DMS79 treated with DMSO at 0.1 percent for 48 hours (cell line): ENCODE measurements at regions not wholly inside any gene's neighbourhood (a gene's known extent, or its start where the extent isn't known, plus 50 kb on each side); places are given as distances from the start of the nearest gene placed in this dataset.

ENCODE experiments used
- DNase-seq: peaks from one replicate; lab custom pipeline; 2025; lab: John Stamatoyannopoulos, UW

DNA sequence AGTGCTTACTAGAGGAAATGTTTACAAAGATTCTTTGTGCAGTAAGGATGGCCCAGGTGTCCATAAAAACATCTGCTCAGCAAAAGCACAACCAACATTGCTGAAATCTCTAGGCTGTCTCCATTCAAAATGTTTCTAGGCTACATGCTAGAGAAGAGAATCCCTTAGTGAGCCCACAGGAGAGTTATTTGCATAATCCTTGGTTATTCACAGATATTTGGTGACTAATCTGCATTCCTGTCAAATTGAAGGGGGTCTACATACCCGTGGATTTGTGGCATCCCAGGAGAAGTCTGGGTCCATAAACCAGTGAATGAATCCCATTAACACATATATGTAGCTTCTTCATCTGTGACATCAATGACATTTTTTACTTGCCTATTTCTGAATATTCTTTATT lies 261.3 kb upstream of the ESRRG start:
- no peak for DNase-seq

DNA sequence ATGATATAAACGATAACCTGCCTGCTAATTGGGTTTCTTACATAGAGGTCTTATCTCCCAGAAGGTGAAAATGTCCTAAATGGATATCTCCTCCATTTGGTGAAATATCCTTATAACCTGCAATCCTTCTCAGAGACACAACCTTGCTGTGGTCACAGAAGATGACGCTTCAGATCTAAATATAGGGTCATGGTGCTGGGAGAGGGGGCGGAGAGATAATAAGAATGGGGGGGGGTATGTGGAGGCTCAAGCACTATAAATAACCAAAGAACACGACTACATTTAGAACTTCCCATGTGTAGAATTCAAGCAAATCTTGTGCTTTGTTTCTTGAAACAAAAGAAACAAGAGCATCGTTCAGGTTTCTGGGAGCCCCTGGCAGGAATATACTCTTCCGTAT lies 260.6 kb upstream of the ESRRG start:
- no peak for DNase-seq

DNA sequence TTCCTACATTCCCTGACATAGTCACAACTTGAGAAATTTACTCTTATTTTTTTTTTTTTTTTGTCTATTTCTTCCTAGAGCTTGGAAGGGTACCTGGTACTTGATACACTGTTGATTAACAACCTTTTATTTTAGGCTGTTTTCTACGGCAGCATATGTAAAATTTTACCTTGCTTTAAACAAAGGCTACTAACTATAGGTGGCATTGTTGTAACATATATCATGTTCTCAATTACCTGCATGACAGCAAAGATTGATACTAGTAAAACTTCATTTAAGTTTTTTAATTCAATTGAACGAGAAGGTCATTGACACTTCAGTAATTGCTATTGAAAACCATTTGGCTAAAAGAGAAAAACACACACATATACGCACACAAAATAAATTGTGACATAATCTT lies 238.3 kb upstream of the ESRRG start:
- DNase-seq = no peak

DNA sequence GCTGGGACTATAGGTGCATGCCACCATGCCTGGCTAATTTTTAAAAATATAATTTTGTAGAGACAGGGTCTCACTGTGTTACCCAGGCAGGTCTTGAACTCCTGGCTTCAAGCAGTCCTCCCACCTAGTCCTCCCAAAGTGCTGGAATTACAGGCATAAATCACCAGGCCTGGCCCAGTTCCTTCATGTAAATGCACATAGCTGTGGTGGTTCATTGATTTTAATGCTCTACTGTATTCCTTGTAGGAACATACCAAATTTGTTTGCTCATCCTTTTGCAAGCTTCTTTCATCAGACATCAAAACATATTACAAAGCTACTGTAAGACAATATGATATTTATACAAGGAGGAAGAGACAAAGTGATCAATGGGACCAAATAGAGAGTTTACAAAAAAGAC lies 237.5 kb upstream of the ESRRG start:
- DNase-seq = no peak

DNA sequence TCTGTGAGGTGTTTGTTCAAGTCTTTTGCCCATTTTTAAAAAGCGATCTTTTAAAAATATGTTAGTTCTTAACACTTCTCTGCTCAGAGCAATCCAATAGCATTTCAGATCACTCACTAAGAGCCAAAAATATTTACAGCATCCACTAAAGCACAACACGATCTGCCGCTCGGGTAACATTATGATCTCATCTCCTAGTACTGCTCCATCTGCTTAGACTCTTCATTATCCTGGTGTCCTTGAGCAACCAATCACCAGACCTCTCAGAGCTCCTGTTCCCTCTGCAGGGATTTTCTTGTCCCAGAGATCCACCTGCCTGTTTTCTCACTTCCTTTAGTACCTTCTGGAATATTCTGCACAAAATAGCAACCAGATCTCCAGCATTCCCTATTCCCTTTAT lies 235.3 kb upstream of the ESRRG start:
- no peak for DNase-seq

DNA sequence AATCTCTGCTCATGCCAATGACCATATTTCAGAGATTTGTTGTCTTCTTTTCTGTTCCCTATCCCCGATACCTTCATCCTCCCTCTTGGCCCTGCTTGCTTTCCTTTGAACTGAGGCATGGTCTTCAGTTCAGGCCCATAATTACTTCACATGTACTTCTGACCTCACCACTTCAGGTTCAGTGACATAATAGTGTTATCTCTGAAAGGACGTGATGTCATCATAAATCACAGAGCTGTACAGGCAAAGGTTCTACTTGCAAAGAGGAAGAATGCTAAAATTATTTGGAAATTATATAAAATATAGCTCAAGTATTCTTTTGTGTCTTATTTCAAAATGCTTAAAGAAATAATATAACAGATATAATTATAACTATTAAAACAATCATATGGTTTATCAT lies 230.3 kb upstream of the ESRRG start:
- DNase-seq = no peak

DNA sequence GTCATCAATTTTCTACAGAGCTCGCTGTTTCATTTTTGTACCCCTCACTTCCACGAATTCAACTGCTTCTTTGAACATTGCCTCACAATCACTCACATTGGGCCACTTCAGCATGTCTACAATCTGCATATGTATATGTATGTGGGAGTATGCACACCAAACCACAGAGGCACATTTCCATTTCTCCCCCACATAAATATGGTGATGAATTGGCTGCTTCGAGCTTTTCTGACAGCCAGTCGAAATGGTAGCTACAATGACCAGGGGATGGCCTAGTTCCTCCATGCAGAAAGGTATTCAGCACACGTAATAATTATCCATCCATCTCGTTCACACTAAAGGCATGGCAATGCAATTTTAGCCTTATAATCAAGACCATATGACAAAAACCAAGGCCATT lies 229.6 kb upstream of the ESRRG start:
- no peak for DNase-seq

DNA sequence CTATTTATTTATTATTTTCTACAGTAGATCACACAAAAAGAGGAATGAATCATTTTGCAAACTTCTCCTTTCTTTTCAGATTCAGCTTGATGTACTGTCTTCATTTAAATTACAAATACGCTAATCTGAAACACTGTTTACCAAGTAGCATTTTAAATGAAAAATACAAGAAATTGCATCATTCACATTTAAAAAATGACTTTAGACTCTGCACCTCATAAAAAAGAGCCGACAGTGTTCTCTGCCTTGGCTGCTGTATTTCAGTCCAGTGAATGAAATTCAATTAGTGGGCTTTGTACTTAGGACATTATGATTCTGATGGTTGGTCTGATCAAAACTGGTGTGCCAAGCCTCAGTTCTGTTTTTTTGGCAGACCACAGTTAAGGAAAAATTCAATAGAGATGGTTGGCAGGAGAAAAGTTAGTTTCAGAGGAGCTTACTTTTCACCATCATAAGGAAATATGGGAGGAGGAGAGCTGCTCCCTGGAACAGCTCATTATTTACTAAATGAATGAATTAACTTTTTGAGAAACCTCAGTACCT lies 222.4 kb upstream of the ESRRG start:
- DNase-seq = no peak

DNA sequence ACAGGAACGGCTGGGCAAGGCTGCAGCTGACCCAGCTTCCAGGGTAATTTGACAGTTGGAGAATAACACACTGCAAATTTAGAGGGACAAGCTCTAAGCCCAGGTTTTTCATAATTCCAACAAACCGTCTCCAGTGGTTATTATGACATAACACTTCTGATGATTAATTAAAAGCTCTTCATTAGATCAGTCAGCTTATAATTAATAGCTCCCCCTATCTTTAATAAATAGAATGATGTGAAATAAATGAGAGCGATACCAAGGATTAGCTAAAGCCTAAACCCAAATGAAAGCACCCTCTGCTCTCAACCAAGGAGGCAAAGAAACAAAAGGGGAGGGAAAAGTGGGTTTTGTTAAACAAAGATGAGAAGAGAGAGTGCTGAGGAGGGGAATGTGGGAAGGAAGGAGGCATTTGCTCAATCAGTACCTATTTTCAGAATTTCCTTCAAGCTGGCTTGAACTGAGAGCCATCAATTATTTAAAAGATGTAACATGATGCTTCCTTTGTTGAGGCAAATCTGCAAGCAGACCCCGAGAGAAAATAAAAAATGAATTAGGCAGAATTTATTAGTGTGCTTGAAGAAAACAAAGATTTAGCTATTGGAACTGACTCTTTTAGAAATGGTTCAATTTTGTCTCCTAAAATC lies 221.8 kb upstream of the ESRRG start:
- DNase-seq = no peak

DNA sequence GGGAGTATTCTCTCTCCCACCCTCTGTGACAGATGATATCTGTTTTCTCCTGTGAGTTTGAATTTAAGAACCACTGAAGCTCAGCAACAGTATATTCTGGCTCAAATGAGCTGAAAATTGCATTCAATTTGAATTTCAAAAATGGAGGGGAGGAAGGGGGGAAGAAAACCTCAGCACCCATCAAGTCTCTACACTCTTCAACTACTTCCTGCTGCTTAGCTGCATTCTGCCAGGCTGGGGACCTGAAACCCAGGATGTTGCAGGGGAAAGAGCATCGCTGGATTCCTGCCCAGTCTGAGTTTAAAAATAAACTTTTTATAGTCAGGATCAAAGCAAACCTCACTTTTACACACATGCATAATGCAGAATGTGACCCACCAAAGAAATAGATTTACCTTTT lies 214.3 kb upstream of the ESRRG start:
- no peak for DNase-seq

DNA sequence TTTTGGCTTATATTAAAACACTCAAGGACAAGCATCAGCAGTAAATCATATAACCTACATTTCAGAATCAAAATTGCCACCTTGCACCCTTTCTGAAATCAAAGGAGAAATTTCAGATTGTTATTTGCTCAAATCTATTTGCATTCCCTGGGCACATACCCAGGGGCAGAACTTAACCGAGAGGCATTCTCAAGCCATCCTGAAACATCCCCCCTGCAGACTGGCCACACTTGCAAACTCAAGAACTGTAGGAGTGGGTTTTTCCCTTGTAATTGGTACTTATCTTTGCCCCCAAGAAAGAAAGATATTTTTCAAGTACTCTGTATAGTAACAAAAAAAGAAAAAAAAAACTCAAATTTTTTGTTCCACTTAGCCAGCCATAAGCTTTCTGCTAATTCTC lies 213.6 kb upstream of the ESRRG start:
- DNase-seq = no peak

DNA sequence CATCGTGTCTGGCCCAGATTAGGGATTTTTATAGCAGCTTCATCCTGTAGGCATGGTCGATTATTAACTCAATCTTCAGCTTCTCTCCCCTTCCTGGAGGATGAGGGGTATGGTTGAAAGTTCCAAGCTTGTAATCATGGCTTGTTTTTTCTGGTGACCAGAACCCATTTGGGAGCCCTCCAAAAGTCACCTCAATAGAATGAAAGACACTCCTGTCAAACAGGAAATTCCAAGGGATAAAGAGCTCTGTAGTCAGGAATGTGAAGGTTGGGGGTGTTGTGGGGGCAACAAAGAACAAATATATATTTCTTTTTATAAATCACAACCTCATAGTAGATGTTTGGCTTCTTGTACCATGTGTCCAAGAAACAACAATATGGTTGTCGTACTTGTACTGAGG lies 212.7 kb upstream of the ESRRG start:
- DNase-seq = no peak

DNA sequence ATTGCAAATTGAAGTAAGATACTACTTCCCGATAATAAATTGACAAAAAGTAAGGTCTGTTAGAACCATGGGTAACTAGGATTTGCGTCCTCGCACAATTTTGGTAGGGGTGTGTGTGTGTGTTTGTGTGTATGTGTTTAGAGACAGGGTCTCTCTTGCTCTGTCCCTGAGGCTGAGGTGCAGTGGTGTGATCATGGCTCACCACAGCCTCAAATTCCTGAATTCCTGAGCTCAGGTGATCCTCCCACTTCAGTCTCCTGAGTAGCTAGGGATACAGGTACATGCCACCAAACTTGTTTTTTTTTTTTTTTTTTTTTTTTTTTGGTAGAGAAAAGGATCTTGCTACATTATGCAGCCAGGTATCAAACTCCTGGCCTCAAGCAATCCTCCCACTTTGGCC lies 209.2 kb upstream of the ESRRG start:
- no peak for DNase-seq

DNA sequence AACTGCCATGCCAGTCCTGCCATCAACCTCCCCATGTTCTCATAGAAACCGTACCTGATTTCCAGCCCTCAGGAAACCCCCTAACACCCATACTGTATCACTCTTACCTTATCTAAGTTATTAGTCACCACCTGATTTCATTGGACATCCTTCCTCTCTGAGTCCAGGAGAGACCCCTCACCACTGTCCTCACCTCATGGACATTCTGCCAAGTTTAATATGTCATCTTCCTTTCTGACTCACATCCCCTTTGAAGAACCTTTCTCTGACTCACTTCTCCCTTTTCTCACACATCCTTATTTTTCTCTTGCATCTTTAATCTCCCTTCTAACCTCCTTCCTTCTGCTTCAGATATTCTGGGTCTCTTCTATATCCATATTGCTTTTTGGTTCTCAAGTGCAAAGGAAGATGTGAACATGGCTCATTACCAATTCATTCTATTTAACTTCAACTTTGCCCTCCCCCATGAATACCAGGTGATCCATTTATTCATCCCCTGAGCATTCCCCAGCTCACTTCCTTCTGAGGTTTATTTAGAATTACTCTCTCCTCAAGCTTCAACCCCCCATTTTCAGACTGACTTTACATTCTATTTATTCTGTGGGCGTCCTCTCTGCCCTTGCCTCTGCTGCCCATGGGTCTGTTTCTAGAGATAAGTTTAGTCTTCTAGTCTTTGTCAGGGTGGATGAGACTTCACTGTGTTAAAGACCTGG lies 206.8 kb upstream of the ESRRG start:
- no peak for DNase-seq

DNA sequence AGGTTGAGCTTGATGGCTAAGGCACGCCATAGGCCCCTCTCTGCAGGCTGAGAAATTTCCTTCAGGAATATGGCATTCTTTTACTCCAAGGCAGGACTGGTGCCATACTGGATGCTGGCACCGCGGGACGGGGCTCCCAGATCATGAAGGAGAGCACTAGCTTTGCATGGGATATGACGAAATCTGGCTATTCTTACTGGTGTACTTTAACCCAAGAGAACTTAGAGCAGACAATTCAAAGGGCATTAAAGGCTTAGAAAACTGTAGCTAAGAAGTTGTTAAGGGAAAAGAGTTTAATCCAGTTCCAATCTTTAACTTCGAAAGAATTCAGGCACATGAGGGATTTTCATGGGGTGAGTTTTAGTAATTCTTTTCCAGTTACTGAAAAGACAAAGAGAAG lies 204.4 kb upstream of the ESRRG start:
- no peak for DNase-seq

DNA sequence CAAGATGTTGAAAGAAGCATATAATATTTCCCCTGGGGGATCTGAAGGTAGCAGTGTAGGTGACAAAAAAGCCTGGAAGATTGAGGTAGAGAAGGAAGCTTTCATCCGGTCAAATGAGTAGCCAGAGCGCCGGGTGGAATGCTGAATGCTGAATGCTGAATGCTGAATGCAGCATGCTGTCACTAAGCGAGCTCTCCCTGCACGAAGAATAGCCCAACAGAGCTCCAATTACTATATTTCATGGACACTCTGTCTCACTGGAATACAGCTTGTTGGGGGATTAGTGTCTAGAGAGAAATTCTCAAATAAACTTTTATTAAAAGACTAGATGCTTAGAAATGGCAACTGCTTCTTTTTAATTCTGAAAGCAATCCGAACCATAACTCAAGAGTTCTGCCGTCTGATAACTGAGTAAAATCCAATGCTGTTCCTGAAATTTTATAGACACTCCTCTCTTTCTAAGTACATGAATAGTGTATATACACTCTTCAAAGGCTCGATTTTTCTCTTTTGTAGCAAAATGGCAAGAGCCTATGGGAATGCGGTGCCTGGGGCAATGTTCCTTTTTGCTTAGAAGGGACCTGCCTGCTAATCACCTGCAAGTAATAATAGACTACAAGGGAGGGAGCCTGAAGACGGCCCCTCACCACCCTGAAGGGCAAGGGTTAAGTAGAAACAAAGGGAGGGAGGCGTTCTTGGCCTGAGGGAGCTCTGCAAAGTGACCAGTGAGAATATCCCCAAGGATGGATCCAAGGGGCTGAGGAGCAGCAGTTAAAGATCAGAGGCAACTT lies 203.7 kb upstream of the ESRRG start:
- DNase-seq = no peak

DNA sequence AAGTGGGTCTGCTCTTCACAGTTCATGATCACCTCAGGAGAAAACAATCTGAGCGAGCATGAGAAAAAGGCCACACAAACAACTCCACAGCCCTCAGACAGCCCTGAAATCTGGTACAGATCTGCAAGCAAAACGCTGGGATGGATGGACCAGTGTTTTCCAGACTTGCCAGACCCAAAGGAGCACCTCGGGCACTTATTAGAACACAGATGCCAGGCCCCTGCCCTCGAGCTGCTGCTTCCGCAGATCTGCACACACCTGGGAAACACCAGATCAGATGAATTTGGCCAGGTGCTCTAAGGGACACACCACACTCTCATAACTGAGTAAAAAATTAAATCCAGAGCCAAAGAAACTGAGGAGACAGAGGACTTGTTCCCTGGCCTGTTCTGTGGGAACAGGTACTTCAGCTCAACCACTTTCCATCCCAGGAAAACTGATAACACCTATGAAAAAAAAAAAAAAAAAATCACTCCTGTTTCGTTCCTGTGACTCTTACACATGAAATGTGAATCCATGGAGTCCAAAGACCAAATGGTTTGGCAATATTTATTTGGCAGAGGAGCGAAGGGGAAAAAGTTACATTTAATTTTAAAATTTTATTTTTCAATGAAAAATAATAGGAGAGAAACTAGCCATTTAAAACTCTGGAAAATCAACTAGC lies 202.9 kb upstream of the ESRRG start:
- no peak for DNase-seq

DNA sequence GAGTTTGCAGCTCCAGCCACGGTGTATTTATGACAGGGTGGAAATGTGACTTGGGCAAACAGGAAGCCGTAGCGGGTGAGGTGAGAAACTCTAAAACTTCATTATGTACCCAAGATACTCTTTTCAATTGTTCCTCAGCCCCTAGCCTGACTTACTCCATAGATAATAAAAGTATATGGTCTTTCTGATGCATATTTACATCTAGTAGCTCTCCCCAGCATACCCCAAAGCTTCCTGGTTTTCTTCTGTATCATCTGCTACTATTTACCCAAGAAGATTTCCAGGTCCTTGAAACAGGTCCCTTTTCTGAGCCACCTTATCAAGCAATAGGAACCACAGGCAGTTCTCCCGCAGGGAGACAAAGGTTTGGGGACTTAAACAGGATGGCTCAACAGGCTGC lies 201.5 kb upstream of the ESRRG start:
- DNase-seq = no peak

DNA sequence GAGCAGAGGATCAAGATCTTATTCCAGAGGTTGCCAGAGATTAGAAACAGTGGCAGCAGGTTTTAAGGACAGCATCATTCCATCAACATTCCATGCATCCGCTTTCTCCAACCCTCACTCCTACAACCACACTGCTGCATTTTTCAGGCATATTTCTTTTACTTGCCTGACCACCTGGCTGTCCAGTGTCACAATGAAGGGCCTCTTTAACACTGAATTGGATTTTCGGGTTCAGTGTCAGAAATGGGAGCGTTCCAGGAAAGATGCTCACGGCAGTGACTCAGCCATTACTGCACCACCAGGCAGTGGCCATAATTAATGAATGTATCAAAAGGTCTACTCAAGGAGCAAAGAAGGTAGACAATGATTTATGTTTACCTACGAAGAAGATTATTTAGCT lies 200.4 kb upstream of the ESRRG start:
- DNase-seq = no peak

DNA sequence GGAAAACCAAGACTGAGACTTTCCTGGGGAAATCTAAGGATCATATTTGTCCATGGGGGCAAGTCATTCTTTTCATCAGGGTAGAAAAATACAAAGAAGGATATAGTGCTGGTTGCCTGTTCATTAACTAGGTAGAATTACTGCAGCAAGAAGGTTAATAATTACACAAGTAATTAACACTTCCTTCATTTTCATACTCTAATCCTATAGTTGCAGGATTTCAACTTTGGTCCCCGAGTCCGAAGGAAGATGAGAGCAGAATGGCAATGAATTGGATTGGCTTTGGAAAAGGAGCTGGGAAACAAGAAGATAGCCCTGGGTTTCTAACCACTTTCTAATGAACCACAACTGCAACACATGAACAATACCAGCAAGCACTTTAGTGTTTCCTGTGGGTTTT lies 199.2 kb upstream of the ESRRG start:
- DNase-seq = no peak

DNA sequence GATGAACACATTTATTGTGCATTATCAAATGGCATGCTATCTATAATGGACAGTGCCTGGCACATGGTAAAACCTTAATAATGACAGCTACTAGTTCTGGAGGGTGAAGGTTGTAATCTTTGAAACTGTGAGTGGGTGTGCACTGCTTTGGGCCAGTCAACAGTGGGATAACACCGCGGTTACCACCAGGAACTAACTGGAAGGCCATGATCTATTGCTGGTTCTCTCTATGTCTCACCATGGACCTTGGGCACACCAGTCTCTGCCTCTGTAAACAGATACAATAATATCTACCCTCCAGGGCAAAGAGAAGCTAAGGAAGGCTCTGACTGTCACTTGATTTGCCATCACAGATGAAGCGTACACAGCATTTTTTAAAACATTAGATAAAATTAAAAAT lies 198.6 kb upstream of the ESRRG start:
- DNase-seq = no peak
